Upper lobe of left lung (tissue), 4 donors: ENCODE measurements at regions not wholly inside any gene's neighbourhood (a gene's known extent, or its start where the extent isn't known, plus 50 kb on each side); places are given as distances from the start of the nearest gene placed in this dataset.

ENCODE experiments used
- POLR2A ChIP-seq, 4 donors: fragments of 450-650 bp; IDR thresholded peaks; one replicate each; pipeline ENCODE4 v1.5.1; 2016 to 2017; ENCODE audit warnings: antibody characterized with exemption in 4 of 4, mild to moderate bottlenecking in 2 of 4
- POLR2AphosphoS5 ChIP-seq, 2 donors: sonication (generic); formaldehyde crosslinking; IDR thresholded peaks; one replicate each; pipeline ENCODE4 v1.5.1; 2017; ENCODE audit warnings: antibody characterized with exemption in 2 of 2
- TF ChIP-seq, protein P1 (sequence below), 6 experiments: fragments of 450-650 bp in 4 of 6; fragments of 200-600 bp in 2 of 6; sonication (generic) in 2 of 6; IDR thresholded peaks; one replicate each; pipeline ENCODE4 v1.5.1; 2016 to 2019; ENCODE audit warnings: antibody characterized with exemption in 6 of 6

DNA sequence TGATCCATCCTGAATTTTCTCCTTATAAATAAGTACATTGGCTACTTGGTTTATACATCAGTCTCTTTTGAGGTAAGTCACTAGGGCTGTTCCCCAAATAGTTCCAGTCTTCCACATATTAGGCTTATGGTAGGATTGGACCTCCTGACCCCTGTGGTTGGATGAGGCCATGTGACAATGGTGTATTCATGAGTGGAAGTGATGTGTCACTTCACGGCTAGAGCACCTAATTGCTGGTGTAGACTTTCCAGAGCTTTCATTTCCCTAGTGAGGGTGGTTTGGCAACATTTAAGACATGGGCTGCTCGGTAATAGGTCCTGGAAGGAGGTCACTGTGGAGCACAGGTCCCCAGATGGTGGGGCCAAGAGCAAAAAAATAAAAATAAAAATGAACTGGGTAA, 141.2 kb upstream of the ABCB5 start:
- TF ChIP-seq POLR2A (IDR thresholded peaks at IDR 0.05), result no peak
- TF ChIP-seq, protein P1, sequence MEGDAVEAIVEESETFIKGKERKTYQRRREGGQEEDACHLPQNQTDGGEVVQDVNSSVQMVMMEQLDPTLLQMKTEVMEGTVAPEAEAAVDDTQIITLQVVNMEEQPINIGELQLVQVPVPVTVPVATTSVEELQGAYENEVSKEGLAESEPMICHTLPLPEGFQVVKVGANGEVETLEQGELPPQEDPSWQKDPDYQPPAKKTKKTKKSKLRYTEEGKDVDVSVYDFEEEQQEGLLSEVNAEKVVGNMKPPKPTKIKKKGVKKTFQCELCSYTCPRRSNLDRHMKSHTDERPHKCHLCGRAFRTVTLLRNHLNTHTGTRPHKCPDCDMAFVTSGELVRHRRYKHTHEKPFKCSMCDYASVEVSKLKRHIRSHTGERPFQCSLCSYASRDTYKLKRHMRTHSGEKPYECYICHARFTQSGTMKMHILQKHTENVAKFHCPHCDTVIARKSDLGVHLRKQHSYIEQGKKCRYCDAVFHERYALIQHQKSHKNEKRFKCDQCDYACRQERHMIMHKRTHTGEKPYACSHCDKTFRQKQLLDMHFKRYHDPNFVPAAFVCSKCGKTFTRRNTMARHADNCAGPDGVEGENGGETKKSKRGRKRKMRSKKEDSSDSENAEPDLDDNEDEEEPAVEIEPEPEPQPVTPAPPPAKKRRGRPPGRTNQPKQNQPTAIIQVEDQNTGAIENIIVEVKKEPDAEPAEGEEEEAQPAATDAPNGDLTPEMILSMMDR (IDR thresholded peaks at IDR 0.05), result no peak
- no peak for TF ChIP-seq POLR2AphosphoS5 (IDR thresholded peaks at IDR 0.05)
